ENCODE measurements at regions not wholly inside any gene's neighbourhood (a gene's known extent, or its start where the extent isn't known, plus 50 kb on each side); places are given as distances from the start of the nearest gene placed in this dataset.

GRCh38 chr6:166036316-166037095 is 131.1 kb downstream of the TBXT start:
- POLR2A ChIA-PET, result no interaction called here
- CTCF ChIA-PET, result no interaction called here
- no peaks in the 10 kb centered on the region for H3K4me1 Mint-ChIP-seq (ENCODE audit: low read depth)
- intact Hi-C loops (cut with micrococcal nuclease), result no loop called here
- H3K9me3 Mint-ChIP-seq, result peaks cover 13% of the 10 kb centered on the region
- TF ChIP-seq CTCF (IDR thresholded peaks at IDR 0.05), result no peak
- peaks cover 8% of the 10 kb centered on the region for H3K27me3 Mint-ChIP-seq
- DNase-seq (no peak), ATAC-seq (no peak)
- H3K4me3 Mint-ChIP-seq, result no peak overlapping the region
- no peak overlapping the region for H3K27ac Mint-ChIP-seq
- no peaks in the 10 kb centered on the region for H3K36me3 Mint-ChIP-seq (ENCODE audit: low read depth)

DNA sequence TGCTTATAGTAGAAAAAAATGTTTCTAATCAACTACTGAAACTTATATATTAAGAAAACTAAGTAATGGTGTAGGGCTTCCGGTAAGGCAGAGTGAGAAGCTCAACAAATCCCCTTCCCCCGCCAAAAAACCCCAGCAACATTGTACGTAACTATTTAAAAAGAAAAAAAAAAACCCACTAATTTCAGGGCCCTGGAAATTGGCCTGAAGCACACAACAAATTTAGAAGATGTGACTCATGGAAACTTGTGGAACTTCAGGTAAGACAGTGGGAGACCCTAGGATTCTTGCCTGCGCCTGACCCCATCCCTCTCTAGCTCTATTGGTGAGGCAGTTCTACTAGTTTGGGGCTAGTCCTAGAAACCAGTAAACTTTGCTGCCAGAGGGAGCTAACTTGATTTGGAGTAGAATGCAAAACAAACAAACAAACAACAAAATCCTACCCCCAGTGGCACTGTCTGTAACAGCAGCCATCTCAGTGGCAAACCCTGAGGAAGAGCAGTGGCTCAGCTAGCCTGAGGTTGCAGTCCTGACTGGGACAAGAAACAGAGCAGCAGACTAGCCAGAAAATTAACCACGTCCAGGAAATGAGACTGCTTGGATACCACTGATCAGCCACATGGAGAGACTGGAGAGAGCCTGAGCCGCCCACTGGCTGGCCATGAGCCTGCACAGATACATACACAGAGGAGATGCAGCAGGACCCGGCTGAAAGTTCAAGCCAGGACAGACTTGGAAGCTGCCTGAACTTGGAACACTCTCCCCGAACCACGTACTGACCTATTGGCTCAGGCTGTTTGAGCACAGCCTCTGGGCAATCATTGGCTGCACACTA is 135.1 kb downstream of the TBXT start:
- H3K27me3 Mint-ChIP-seq, result peaks cover 6% of the 10 kb centered on the region
- ATAC-seq (peak; percentile 47), DNase-seq (no peak)
- no peak overlapping the region for H3K27ac Mint-ChIP-seq
- intact Hi-C loops (cut with micrococcal nuclease), result no loop called here
- POLR2A ChIA-PET, result no interaction called here
- H3K9me3 Mint-ChIP-seq, result peaks cover 3% of the 10 kb centered on the region
- no peaks in the 10 kb centered on the region for H3K4me1 Mint-ChIP-seq (ENCODE audit: low read depth)
- no peak overlapping the region for H3K4me3 Mint-ChIP-seq
- CTCF ChIA-PET, result interaction anchor here (0.8 to 1.2 kb wide), 2 partner anchors 9 to 61 kb away, joined by 3 read pairs; no protein-coding TSS in a partner anchor
- no peaks in the 10 kb centered on the region for H3K36me3 Mint-ChIP-seq (ENCODE audit: low read depth)
- TF ChIP-seq CTCF (IDR thresholded peaks at IDR 0.05), result no peak

DNA sequence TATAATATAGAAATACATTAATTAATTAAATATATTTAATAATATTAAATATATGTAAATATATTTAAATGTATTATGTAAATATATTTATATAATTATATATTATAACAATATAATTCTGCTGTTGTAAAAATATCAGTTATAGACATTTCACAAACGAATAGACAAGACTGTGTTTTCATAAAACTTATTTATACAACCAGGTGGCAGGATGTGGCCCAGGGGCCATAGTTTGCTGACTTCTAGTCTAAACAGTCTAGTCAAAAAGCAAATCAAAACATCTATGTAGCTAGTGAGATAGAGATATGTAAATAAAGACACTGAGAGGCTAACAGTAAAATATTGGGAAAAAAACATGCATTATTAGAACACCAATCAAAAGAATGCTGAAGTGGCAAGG is 136.4 kb downstream of the TBXT start:
- intact Hi-C loops (cut with micrococcal nuclease), result no loop called here
- Mint-ChIP-seq H3K27me3 (peaks cover 5% of the 10 kb centered on the region), H3K27ac (no peak overlapping the region), H3K4me1 (ENCODE audit: low read depth) (no peaks in the 10 kb centered on the region), H3K4me3 (no peak overlapping the region), H3K9me3 (no peaks in the 10 kb centered on the region), H3K36me3 (ENCODE audit: low read depth) (no peaks in the 10 kb centered on the region)
- DNase-seq, result no peak
- ATAC-seq, result no peak
- CTCF ChIA-PET, result no interaction called here
- POLR2A ChIA-PET, result no interaction called here
- TF ChIP-seq CTCF (IDR thresholded peaks at IDR 0.05), result no peak

- Mint-ChIP-seq H3K4me1 (ENCODE audit: low read depth) (no peaks in the 10 kb centered on the region), H3K27me3 (peaks cover 5% of the 10 kb centered on the region), H3K9me3 (no peaks in the 10 kb centered on the region), H3K27ac (no peak overlapping the region), H3K4me3 (no peak overlapping the region), H3K36me3 (ENCODE audit: low read depth) (no peaks in the 10 kb centered on the region)
- ChIA-PET POLR2A (no interaction called here), CTCF (interaction anchor here (1.3 kb wide), 1 partner anchor 69 kb away, joined by 3 read pairs; no protein-coding TSS in a partner anchor)
- intact Hi-C loops (cut with micrococcal nuclease), result no loop called here
- no peak for TF ChIP-seq CTCF (IDR thresholded peaks at IDR 0.05)
- DNase-seq (no peak), ATAC-seq (peak; percentile 51)
These were observed 138.1 kb downstream of the TBXT start for GRCh38 chr6:166029506-166029905.

GRCh38 chr6:166027761-166028160 is 139.9 kb downstream of the TBXT start:
- DNase-seq, result no peak
- no peak for ATAC-seq
- Mint-ChIP-seq H3K4me3 (no peak overlapping the region), H3K4me1 (ENCODE audit: low read depth) (no peaks in the 10 kb centered on the region), H3K27ac (no peak overlapping the region), H3K9me3 (no peaks in the 10 kb centered on the region), H3K27me3 (no peaks in the 10 kb centered on the region), H3K36me3 (ENCODE audit: low read depth) (no peaks in the 10 kb centered on the region)
- POLR2A ChIA-PET, result interaction anchor here (0.5 kb wide), 1 partner anchor 27 kb away, joined by 3 read pairs; no protein-coding TSS in a partner anchor
- CTCF ChIA-PET, result no interaction called here
- intact Hi-C loops (cut with micrococcal nuclease), result no loop called here
- TF ChIP-seq CTCF (IDR thresholded peaks at IDR 0.05), result no peak

Measured in activated CD8-positive, alpha-beta T cell treated with anti-CD3 and anti-CD28 coated beads for 36 hours (primary cell).